Stimulated activated CD8-positive, alpha-beta memory T cell treated with anti-CD3 and anti-CD28 coated beads, Interleukin-12 subunit alpha, Interleukin-12 subunit beta, amount 100 ng/mL, for 24 hours (primary cell): ENCODE measurements at regions not wholly inside any gene's neighbourhood (a gene's known extent, or its start where the extent isn't known, plus 50 kb on each side); places are given as distances from the start of the nearest gene placed in this dataset.

Source experiments
- DNase-seq: peaks from one replicate; pipeline ENCODE4 v3.0.0-alpha.2; 2020; ENCODE audit errors: extremely low read depth

- no peak for DNase-seq
Measured at GRCh38 chr21:28654406-28654805, 338.3 kb downstream of the LTN1 start.

GRCh38 chr21:28644762-28645161 lies 347.9 kb downstream of the LTN1 start:
- DNase-seq = no peak

GRCh38 chr21:28642891-28643290 lies 349.8 kb downstream of the LTN1 start:
- DNase-seq = no peak

- DNase-seq = no peak
Measured at GRCh38 chr21:28641731-28642130, 350.9 kb downstream of the LTN1 start.

- DNase-seq = no peak
Measured at GRCh38 chr21:28640326-28640725, 352.4 kb downstream of the LTN1 start.

- no peak for DNase-seq
Measured at GRCh38 chr21:28639737-28640136, 352.9 kb downstream of the LTN1 start.

GRCh38 chr21:28636752-28637691 lies 355.7 kb downstream of the LTN1 start:
- no peak for DNase-seq

GRCh38 chr21:28635541-28635940 lies 357.1 kb downstream of the LTN1 start:
- no peak for DNase-seq

GRCh38 chr21:28633839-28634555 lies 358.7 kb downstream of the LTN1 start:
- no peak for DNase-seq

GRCh38 chr21:28632755-28633408 lies 359.8 kb downstream of the LTN1 start:
- DNase-seq = no peak

GRCh38 chr21:28627691-28628090 lies 365.0 kb downstream of the LTN1 start:
- no peak for DNase-seq

- DNase-seq = no peak
Measured at GRCh38 chr21:28627261-28627660, 365.4 kb downstream of the LTN1 start.

- no peak for DNase-seq
Measured at GRCh38 chr21:28624626-28625025, 368.1 kb downstream of the LTN1 start.

- no peak for DNase-seq
Measured at GRCh38 chr21:28617300-28617699, 375.4 kb downstream of the LTN1 start.

GRCh38 chr21:28615276-28615675 lies 377.4 kb downstream of the LTN1 start:
- no peak for DNase-seq

GRCh38 chr21:28614791-28615190 lies 377.9 kb downstream of the LTN1 start:
- no peak for DNase-seq

GRCh38 chr21:28608646-28609045 lies 384.0 kb downstream of the LTN1 start:
- no peak for DNase-seq

GRCh38 chr21:28607545-28607944 lies 385.1 kb downstream of the LTN1 start:
- DNase-seq = no peak

- DNase-seq = no peak
Measured at GRCh38 chr21:28604946-28605537, 387.6 kb downstream of the LTN1 start.

- no peak for DNase-seq
Measured at GRCh38 chr21:28602546-28602945, 390.1 kb downstream of the LTN1 start.

- no peak for DNase-seq
Measured at GRCh38 chr21:28598214-28598613, 394.5 kb downstream of the LTN1 start.
